GM12878 (cell line): ENCODE measurements at regions not wholly inside any gene's neighbourhood (a gene's known extent, or its start where the extent isn't known, plus 50 kb on each side); places are given as distances from the start of the nearest gene placed in this dataset.

Experiments used
- ATAC-seq: fragments of 200-7000 bp; cut with Tn5 transposase; 3 replicates; pipeline ENCODE4 v1.9.1; 2020; ENCODE audit warnings: mild to moderate bottlenecking, moderate library complexity
- BruUV-seq: library from RNA; stranded (reverse); fragments of 400-500 nt; replicated peaks from 2 replicates; lab custom pipeline; 2021; lab: Mats Ljungman, UMichigan
- CTCF ChIA-PET: fragments of 300-600 bp; sonication (Branson Sonifier 250); formaldehyde crosslinking; extraction: SDS; loops from one replicate; lab custom pipeline; 2021; ENCODE audit warnings: inconsistent platforms; lab: Yijun Ruan, JAX
- POLR2A ChIA-PET: fragments of 350-600 bp; formaldehyde crosslinking; extraction: SDS; loops from one replicate; lab custom pipeline; 2021; ENCODE audit warnings: inconsistent platforms; lab: Charles Lee
- RAD21 ChIA-PET: fragments of 300-600 bp; sonication (Branson Sonifier 250); formaldehyde crosslinking; loops from one replicate; lab custom pipeline; 2023; ENCODE audit warnings: antibody characterized with exemption; ENCODE audit not compliant: unreplicated experiment; lab: Charles Lee
- SMC1A ChIA-PET: fragments of 300-600 bp; sonication (Branson Sonifier 250); formaldehyde crosslinking; loops from one replicate; lab custom pipeline; 2023; ENCODE audit not compliant: unreplicated experiment, uncharacterized antibody; lab: Charles Lee
- DNase-seq: peaks from one replicate; pipeline ENCODE4 v3.0.0-alpha.2; 2011; ENCODE audit warnings: low read depth, low spot score
- FAIRE-seq: peaks from 3 replicates; lab custom pipeline; 2011; peaks lifted over from hg19 to GRCh38; lab: Jason Lieb, UNC
- H2AFZ ChIP-seq: 2 replicates; pipeline ENCODE4 v1.6.0; 2011; ENCODE audit warnings: low read depth, low read length, control low read depth; ENCODE audit not compliant: control insufficient read depth
- H3K27ac ChIP-seq: 2 replicates; pipeline ENCODE4 v1.5.1; 2011; ENCODE audit warnings: control low read depth; ENCODE audit not compliant: control insufficient read depth, insufficient read depth
- H3K27me3 ChIP-seq, 2 experiments: replicated peaks in 1 of 2; 2 replicates each; pipeline versions ENCODE4 v1.6.0 to v1.6.1; 2011; ENCODE audit warnings: low read length in 1 of 2; ENCODE audit not compliant: control insufficient read depth in 2 of 2, insufficient read depth in 2 of 2
- H3K36me3 ChIP-seq, 2 experiments: 2 replicates each; pipeline ENCODE4 v1.5.1; 2011; ENCODE audit warnings: low read length in 1 of 2; ENCODE audit not compliant: control insufficient read depth in 2 of 2, insufficient read depth in 2 of 2
- H3K4me1 ChIP-seq: 2 replicates; pipeline ENCODE4 v1.6.1; 2011; ENCODE audit warnings: mild to moderate bottlenecking, low read length, moderate library complexity, mixed read lengths; ENCODE audit not compliant: control insufficient read depth, insufficient read depth
- H3K4me2 ChIP-seq: 2 replicates; pipeline ENCODE4 v1.6.0; 2011; ENCODE audit warnings: control low read depth; ENCODE audit not compliant: control insufficient read depth, insufficient read depth
- H3K4me3 ChIP-seq: fragments of 200-600 bp; sonication (generic); 2 replicates; pipeline ENCODE4 v1.5.1; 2016
- H3K79me2 ChIP-seq: 2 replicates; pipeline ENCODE4 v1.6.0; 2011; ENCODE audit warnings: low read length; ENCODE audit not compliant: control insufficient read depth, insufficient read depth
- H3K9ac ChIP-seq: 2 replicates; pipeline ENCODE4 v1.8.0; 2011; ENCODE audit warnings: low read length, control low read depth, mixed read lengths; ENCODE audit not compliant: control insufficient read depth, insufficient read depth
- H3K9me3 ChIP-seq: replicated peaks from 3 replicates; pipeline ENCODE4 v1.5.1; 2011; ENCODE audit warnings: mild to moderate bottlenecking, low read length; ENCODE audit not compliant: control insufficient read depth, insufficient read depth
- H4K20me1 ChIP-seq: 2 replicates; pipeline ENCODE4 v1.6.0; 2011; ENCODE audit not compliant: control insufficient read depth, insufficient read depth
- BCL3 ChIP-seq: IDR thresholded peaks from 2 replicates; pipeline ENCODE4 v1.6.1; 2011; ENCODE audit warnings: borderline replicate concordance, low read depth, mild to moderate bottlenecking, moderate library complexity, low read length; ENCODE audit not compliant: insufficient read depth, poor library complexity, severe bottlenecking
- CREM ChIP-seq: IDR thresholded peaks from 2 replicates; pipeline ENCODE4 v1.6.1; 2014; ENCODE audit warnings: antibody characterized with exemption, low read depth
- NBN ChIP-seq: fragments of 450-650 bp; IDR thresholded peaks from 2 replicates; pipeline ENCODE4 v1.6.1; 2016
- PML ChIP-seq: IDR thresholded peaks from 2 replicates; pipeline ENCODE4 v1.6.1; 2012; ENCODE audit warnings: low read length, inconsistent platforms
- WRNIP1 ChIP-seq: IDR thresholded peaks from 2 replicates; pipeline ENCODE4 v1.6.1; 2011; ENCODE audit warnings: low read depth, low read length, improper control_type of control experiment, borderline replicate concordance
- YY1 ChIP-seq: IDR thresholded peaks from 2 replicates; pipeline ENCODE4 v1.6.1; 2011; ENCODE audit warnings: low read depth, mild to moderate bottlenecking, low read length
- ZNF207 ChIP-seq: fragments of 450-650 bp; IDR thresholded peaks from 2 replicates; pipeline ENCODE4 v1.6.1; 2014; ENCODE audit warnings: antibody characterized with exemption, mild to moderate bottlenecking, borderline replicate concordance
- WGBS: methylation state at CpG from one replicate; pipeline ENCODE4 v1.1.6; 2016; ENCODE audit warnings: low lambda C conversion rate; ENCODE audit not compliant: insufficient replicate concordance, insufficient coverage; ENCODE audit errors: missing lambda C conversion rate; 5-methylcytosine and 5-hydroxymethylcytosine counted together
- in situ Hi-C: fragments of 300-500 bp; cut with MboI; formaldehyde crosslinking; loops from 9 replicates; pipeline ENCODE4 v1.14.3; 2018; ENCODE audit warnings: mixed read lengths
- intact Hi-C: fragments of 100-400 bp; cut with micrococcal nuclease; formaldehyde crosslinking; loops from one replicate; pipeline ENCODE4 v1.14.2; 2022; ENCODE audit not compliant: unreplicated experiment
- TF ChIP-seq, protein P1 (sequence below): IDR thresholded peaks from 2 replicates; pipeline ENCODE4 v1.6.1; 2012; ENCODE audit warnings: improper control_type of control experiment, low read depth, low read length; ENCODE audit not compliant: insufficient replicate concordance

DNA sequence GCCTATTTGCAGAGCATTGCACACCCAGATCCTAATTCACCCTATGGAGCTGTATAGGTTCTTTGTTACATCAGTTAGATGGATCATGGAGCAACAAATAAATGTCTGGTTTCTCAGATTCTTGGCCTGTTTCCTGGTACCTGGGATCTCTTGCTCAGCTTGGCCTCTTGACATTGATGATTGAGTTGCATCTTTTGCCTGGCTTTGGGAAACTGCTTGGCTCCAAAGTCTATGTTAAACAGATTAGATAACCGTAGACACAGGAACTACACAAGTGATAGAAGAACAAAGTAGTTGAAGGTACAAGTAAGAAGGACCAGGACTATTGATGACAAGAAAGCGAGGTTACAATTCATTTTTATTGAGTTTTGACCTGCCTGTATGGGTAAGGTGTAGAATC lies 77.3 kb downstream of the TMEM100 start:
- CTCF ChIA-PET = interaction anchor here (1.0 to 2.3 kb wide), 2 partner anchors 9 to 131 kb away, joined by 3 to 10 read pairs; no protein-coding TSS in a partner anchor
- POLR2A ChIA-PET = no interaction called here
- no peak for ATAC-seq
- Histone ChIP-seq H2AFZ (no peak overlapping the region), H3K27me3 (no peaks in the 10 kb centered on the region; a peak in 1 of 4 replicates), H3K79me2 (no peaks in the 10 kb centered on the region), H3K4me2 (no peak overlapping the region), H4K20me1 (no peaks in the 10 kb centered on the region), H3K27ac (no peak overlapping the region), H3K9ac (no peak overlapping the region), H3K36me3 (no peaks in the 10 kb centered on the region), H3K4me3 (no peak overlapping the region), H3K4me1 (no peaks in the 10 kb centered on the region), H3K9me3 (no peaks in the 10 kb centered on the region)
- SMC1A ChIA-PET = no interaction called here
- intact Hi-C loops = no loop called here
- RAD21 ChIA-PET = no interaction called here
- 44% methylated on average over 2 of the region's 2 CpGs for WGBS
- DNase-seq = no peak
- in situ Hi-C loops = no loop called here
- TF ChIP-seq WRNIP1 (no peak), CREM (no peak), YY1 (no peak), PML (no peak), BCL3 (no peak), NBN (no peak), ZNF207 (no peak)
- TF ChIP-seq, protein P1, sequence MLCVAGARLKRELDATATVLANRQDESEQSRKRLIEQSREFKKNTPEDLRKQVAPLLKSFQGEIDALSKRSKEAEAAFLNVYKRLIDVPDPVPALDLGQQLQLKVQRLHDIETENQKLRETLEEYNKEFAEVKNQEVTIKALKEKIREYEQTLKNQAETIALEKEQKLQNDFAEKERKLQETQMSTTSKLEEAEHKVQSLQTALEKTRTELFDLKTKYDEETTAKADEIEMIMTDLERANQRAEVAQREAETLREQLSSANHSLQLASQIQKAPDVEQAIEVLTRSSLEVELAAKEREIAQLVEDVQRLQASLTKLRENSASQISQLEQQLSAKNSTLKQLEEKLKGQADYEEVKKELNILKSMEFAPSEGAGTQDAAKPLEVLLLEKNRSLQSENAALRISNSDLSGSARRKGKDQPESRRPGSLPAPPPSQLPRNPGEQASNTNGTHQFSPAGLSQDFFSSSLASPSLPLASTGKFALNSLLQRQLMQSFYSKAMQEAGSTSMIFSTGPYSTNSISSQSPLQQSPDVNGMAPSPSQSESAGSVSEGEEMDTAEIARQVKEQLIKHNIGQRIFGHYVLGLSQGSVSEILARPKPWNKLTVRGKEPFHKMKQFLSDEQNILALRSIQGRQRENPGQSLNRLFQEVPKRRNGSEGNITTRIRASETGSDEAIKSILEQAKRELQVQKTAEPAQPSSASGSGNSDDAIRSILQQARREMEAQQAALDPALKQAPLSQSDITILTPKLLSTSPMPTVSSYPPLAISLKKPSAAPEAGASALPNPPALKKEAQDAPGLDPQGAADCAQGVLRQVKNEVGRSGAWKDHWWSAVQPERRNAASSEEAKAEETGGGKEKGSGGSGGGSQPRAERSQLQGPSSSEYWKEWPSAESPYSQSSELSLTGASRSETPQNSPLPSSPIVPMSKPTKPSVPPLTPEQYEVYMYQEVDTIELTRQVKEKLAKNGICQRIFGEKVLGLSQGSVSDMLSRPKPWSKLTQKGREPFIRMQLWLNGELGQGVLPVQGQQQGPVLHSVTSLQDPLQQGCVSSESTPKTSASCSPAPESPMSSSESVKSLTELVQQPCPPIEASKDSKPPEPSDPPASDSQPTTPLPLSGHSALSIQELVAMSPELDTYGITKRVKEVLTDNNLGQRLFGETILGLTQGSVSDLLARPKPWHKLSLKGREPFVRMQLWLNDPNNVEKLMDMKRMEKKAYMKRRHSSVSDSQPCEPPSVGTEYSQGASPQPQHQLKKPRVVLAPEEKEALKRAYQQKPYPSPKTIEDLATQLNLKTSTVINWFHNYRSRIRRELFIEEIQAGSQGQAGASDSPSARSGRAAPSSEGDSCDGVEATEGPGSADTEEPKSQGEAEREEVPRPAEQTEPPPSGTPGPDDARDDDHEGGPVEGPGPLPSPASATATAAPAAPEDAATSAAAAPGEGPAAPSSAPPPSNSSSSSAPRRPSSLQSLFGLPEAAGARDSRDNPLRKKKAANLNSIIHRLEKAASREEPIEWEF = no peak
- no peak for FAIRE-seq
- no TSS peak for BruUV-seq
